PFSK-1 (cell line): ENCODE measurements at regions not wholly inside any gene's neighbourhood (a gene's known extent, or its start where the extent isn't known, plus 50 kb on each side); places are given as distances from the start of the nearest gene placed in this dataset.

Source experiments
- FOXP2 ChIP-seq: optimal IDR thresholded peaks from 2 replicates; pipeline ENCODE3; 2011; ENCODE audit warnings: borderline replicate concordance, control low read depth, inconsistent platforms; ENCODE audit not compliant: insufficient read depth; ENCODE audit errors: extremely low read length, extremely low read depth
- POLR2AphosphoS5 ChIP-seq: IDR thresholded peaks from 2 replicates; pipeline ENCODE4 v1.6.1; 2012; ENCODE audit warnings: low read depth, mild to moderate bottlenecking, control low read depth, low read length, moderate library complexity
- SIN3A ChIP-seq: IDR thresholded peaks from 2 replicates; pipeline ENCODE4 v1.6.1; 2012; ENCODE audit warnings: mild to moderate bottlenecking, low read length, moderate library complexity, borderline replicate concordance; ENCODE audit not compliant: insufficient read depth
- TAF1 ChIP-seq: IDR thresholded peaks from 2 replicates; pipeline ENCODE4 v1.6.1; 2012; ENCODE audit warnings: low read length, control low read depth, borderline replicate concordance; ENCODE audit not compliant: insufficient read depth
- TF ChIP-seq, protein P1 (sequence below), 2 experiments: IDR thresholded peaks; 2 replicates each; pipeline versions ENCODE4 v1.6.1 to v1.8.0; 2011 to 2012; ENCODE audit warnings: low read depth in 2 of 2, low read length in 2 of 2, control low read depth in 1 of 2, inconsistent platforms in 1 of 2, mild to moderate bottlenecking in 1 of 2, moderate library complexity in 1 of 2; ENCODE audit not compliant: insufficient read depth in 1 of 2

DNA sequence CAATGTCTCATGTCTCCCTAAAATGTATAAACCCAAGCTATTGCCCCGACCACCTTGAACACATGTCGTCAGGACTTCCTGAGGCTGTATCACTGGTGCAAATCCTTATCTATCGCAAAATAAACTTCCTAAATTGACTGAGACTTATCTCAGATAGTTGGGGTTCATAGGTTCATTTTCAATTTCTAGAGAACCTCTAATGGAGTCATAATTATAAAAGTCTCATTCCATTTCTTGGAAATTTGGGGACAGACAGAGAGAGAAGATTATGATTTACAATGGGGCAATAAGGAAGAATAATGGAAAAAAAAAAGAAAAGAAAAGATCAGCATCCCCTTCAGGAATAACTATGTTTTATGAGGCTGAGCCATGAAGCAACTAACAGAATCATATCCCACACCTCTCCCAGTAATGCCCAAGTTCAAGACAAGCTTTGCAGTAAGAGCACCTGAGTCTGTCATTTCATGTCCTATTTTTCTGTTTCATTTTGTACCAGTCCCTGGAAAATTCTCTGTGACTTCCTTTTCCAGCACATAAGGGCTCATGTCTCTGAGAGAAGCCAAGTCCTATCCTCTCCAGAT lies 70.0 kb upstream of the ETS2 start:
- TF ChIP-seq SIN3A (no peak), FOXP2 (no peak)
- TF ChIP-seq, protein P1, sequence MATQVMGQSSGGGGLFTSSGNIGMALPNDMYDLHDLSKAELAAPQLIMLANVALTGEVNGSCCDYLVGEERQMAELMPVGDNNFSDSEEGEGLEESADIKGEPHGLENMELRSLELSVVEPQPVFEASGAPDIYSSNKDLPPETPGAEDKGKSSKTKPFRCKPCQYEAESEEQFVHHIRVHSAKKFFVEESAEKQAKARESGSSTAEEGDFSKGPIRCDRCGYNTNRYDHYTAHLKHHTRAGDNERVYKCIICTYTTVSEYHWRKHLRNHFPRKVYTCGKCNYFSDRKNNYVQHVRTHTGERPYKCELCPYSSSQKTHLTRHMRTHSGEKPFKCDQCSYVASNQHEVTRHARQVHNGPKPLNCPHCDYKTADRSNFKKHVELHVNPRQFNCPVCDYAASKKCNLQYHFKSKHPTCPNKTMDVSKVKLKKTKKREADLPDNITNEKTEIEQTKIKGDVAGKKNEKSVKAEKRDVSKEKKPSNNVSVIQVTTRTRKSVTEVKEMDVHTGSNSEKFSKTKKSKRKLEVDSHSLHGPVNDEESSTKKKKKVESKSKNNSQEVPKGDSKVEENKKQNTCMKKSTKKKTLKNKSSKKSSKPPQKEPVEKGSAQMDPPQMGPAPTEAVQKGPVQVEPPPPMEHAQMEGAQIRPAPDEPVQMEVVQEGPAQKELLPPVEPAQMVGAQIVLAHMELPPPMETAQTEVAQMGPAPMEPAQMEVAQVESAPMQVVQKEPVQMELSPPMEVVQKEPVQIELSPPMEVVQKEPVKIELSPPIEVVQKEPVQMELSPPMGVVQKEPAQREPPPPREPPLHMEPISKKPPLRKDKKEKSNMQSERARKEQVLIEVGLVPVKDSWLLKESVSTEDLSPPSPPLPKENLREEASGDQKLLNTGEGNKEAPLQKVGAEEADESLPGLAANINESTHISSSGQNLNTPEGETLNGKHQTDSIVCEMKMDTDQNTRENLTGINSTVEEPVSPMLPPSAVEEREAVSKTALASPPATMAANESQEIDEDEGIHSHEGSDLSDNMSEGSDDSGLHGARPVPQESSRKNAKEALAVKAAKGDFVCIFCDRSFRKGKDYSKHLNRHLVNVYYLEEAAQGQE (IDR thresholded peaks at IDR 0.05; ENCODE audit: insufficient read depth in 1 of 2, low read depth in 2 of 2, low read length in 2 of 2): no peak

DNA sequence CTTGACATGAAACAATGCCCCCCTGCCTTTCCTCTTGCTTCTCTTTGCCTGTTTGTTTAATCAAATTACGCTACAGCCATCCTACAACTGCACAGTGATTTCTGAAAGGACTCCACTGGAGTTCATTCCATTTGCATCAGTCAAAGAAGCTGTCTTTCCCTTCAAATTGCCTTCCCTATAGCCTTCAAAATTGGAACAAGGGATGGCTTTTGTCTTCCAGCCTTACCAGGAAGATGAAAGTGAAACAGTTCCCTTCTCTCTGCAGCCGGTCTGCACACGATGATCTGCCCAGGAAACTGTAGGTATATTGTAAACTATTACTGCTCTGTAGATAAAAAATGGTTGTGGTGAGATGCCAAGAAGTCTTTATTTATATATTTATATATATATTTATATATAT lies 65.6 kb upstream of the ETS2 start:
- TF ChIP-seq POLR2AphosphoS5 (no peak), SIN3A (no peak), TAF1 (no peak), FOXP2 (no peak)
- TF ChIP-seq, protein P1 (IDR thresholded peaks at IDR 0.05; ENCODE audit: insufficient read depth in 1 of 2, low read depth in 2 of 2, low read length in 2 of 2): no peak

DNA sequence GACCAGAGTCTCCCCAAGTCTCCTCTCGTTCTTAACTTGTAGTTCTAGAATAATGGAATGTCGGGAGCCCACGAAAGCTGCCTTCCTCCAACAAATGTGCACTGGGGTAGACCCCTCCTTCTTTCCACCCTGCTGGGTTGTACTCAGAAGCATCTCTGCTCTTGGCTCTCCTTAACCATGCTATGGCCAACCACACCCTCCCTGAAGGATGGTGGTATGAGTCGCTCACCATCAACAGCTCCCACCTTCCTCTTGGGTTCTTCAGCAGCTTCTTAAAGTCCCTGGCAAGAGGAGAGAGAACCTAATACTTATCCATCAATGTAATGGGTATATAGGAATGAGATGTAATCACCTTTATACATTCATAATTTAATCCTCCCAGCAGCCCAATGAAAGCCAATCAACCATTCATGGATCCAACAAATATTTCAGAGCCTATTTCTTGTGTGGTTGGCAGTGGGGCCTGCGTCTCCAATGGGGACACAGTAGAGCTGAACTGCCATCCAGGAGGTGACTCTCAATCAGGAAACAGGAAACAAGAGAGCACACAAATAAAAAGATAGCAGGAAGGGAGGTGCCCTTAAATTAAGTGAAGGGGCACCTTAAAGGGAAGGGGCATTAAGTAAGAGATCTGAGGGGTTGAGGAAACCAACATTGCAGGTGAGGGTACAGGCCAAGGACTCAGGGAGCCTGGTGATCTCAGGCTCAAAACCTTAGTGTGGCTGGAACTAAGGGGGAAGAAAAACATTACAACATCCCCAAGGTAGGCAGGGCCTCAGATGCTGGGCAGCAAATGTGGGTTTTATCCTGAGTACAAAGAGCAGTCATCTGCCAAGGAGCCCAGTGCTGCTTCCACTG lies 64.4 kb upstream of the ETS2 start:
- no peak for TF ChIP-seq SIN3A
- no peak for TF ChIP-seq TAF1
- TF ChIP-seq FOXP2: no peak

DNA sequence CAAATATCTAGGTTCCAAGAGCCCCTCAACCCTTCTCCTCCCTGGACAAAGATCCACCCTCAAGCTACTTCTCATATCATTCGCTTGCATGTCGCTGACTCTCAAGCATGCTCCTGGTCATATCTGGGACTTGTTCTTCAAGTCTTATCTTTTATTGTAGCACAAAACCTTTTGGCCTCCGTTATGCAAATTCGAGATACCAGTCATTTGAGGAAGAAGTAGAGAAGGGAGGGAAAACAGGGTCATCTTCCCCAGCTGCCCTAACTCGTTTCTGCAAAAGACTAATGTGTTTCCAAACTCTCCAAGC lies 63.8 kb upstream of the ETS2 start:
- no peak for TF ChIP-seq POLR2AphosphoS5

DNA sequence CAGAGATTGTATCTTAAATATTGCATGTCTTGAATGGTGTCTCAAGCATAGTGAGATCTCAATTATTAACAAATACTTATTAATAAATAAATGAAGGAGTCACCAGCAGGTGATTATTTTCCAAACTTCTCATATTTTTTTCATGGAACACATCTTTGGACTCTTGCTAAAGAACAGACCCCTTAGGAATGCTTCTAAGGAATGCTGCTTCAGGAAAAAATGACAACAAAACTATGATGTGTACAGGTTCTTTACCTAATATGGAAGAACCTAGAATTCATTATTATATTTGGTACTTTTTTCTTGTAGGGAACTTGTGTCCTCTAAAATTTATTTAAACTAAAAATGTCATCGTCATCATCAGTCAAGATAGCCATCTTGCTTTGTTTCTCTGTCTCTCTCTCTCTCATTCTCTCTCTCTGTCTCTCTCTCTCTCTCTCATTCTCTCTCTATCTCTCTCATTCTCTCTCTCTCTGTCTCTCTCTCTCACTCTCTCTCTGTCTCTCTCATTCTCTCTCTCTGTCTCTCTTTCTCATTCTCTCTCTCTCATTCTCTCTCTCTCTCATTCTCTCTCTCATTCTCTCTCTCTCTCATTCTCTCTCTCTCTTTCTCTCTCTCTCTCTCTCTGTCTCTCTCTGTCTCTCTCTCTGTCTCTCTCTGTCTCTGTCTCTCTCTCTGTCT lies 63.0 kb upstream of the ETS2 start:
- TF ChIP-seq SIN3A: no peak
- TF ChIP-seq, protein P1 (IDR thresholded peaks at IDR 0.05; ENCODE audit: insufficient read depth in 1 of 2, low read depth in 2 of 2, low read length in 2 of 2): no peak
- no peak for TF ChIP-seq TAF1
- no peak for TF ChIP-seq POLR2AphosphoS5
- no peak for TF ChIP-seq FOXP2
